Activated naive CD8-positive, alpha-beta T cell treated with anti-CD3 and anti-CD28 coated beads for 36 hours (primary cell): ENCODE measurements at regions not wholly inside any gene's neighbourhood (a gene's known extent, or its start where the extent isn't known, plus 50 kb on each side); places are given as distances from the start of the nearest gene placed in this dataset.

Source experiments
- DNase-seq: peaks from one replicate; pipeline ENCODE4 v3.0.0; 2021
- H3K27ac Mint-ChIP-seq: one replicate; pipeline ENCODE4 v1.8.0; 2022; ENCODE audit warnings: mild to moderate bottlenecking, moderate library complexity, mixed read lengths
- H3K27me3 Mint-ChIP-seq: one replicate; pipeline ENCODE4 v1.8.0; 2022; ENCODE audit warnings: mild to moderate bottlenecking, mixed read lengths
- H3K36me3 Mint-ChIP-seq: one replicate; pipeline ENCODE4 v1.8.0; 2021; ENCODE audit warnings: mild to moderate bottlenecking, mixed read lengths
- H3K4me1 Mint-ChIP-seq: one replicate; pipeline ENCODE4 v1.8.0; 2021; ENCODE audit warnings: mixed read lengths
- H3K4me3 Mint-ChIP-seq: one replicate; pipeline ENCODE4 v1.8.0; 2022; ENCODE audit warnings: mild to moderate bottlenecking, moderate library complexity, mixed read lengths
- H3K9me3 Mint-ChIP-seq: one replicate; pipeline ENCODE4 v1.8.0; 2022; ENCODE audit warnings: mixed read lengths

- no peak overlapping the region for H3K27ac Mint-ChIP-seq
- no peak for DNase-seq
- H3K9me3 Mint-ChIP-seq = no peaks in the 10 kb centered on the region
- no peaks in the 10 kb centered on the region for H3K36me3 Mint-ChIP-seq
- peaks cover 31% of the 10 kb centered on the region for H3K27me3 Mint-ChIP-seq
- no peak overlapping the region for H3K4me3 Mint-ChIP-seq
- no peaks in the 10 kb centered on the region for H3K4me1 Mint-ChIP-seq
Measured at GRCh38 chr2:23321751-23322150, 63.2 kb upstream of the KLHL29 start.

- H3K4me1 Mint-ChIP-seq = no peaks in the 10 kb centered on the region
- H3K9me3 Mint-ChIP-seq = no peaks in the 10 kb centered on the region
- no peak overlapping the region for H3K27ac Mint-ChIP-seq
- H3K36me3 Mint-ChIP-seq = no peaks in the 10 kb centered on the region
- no peak overlapping the region for H3K4me3 Mint-ChIP-seq
- DNase-seq = no peak
- H3K27me3 Mint-ChIP-seq = peaks cover 31% of the 10 kb centered on the region
Measured at GRCh38 chr2:23322567-23323197, 62.3 kb upstream of the KLHL29 start.

- Mint-ChIP-seq H3K27me3 (peaks cover 31% of the 10 kb centered on the region), H3K27ac (no peak overlapping the region), H3K9me3 (no peaks in the 10 kb centered on the region), H3K36me3 (no peaks in the 10 kb centered on the region), H3K4me1 (no peaks in the 10 kb centered on the region), H3K4me3 (no peak overlapping the region)
- no peak for DNase-seq
Measured at GRCh38 chr2:23323198-23323916, 61.6 kb upstream of the KLHL29 start.

GRCh38 chr2:23323917-23324680 is 60.9 kb upstream of the KLHL29 start:
- Mint-ChIP-seq H3K4me1 (no peaks in the 10 kb centered on the region), H3K27ac (no peak overlapping the region), H3K9me3 (no peaks in the 10 kb centered on the region), H3K4me3 (no peak overlapping the region), H3K27me3 (peaks cover 31% of the 10 kb centered on the region), H3K36me3 (no peaks in the 10 kb centered on the region)
- DNase-seq = no peak

- Mint-ChIP-seq H3K36me3 (no peaks in the 10 kb centered on the region), H3K27me3 (peaks cover 20% of the 10 kb centered on the region), H3K4me1 (no peaks in the 10 kb centered on the region), H3K9me3 (no peaks in the 10 kb centered on the region), H3K4me3 (no peak overlapping the region), H3K27ac (no peak overlapping the region)
- no peak for DNase-seq
Measured at GRCh38 chr2:23326330-23326729, 58.6 kb upstream of the KLHL29 start.

GRCh38 chr2:23327416-23327815 is 57.6 kb upstream of the KLHL29 start:
- H3K27ac Mint-ChIP-seq = no peak overlapping the region

GRCh38 chr2:23327887-23328286 is 57.1 kb upstream of the KLHL29 start:
- DNase-seq = no peak
- Mint-ChIP-seq H3K27ac (no peak overlapping the region), H3K4me1 (no peaks in the 10 kb centered on the region), H3K27me3 (peaks cover 9% of the 10 kb centered on the region), H3K9me3 (no peaks in the 10 kb centered on the region), H3K4me3 (no peak overlapping the region), H3K36me3 (no peaks in the 10 kb centered on the region)

More at GRCh38 chr2:23327416-23327815, 57.6 kb upstream of the KLHL29 start:
- H3K4me1 Mint-ChIP-seq = no peaks in the 10 kb centered on the region
- peaks cover 10% of the 10 kb centered on the region for H3K27me3 Mint-ChIP-seq
- no peaks in the 10 kb centered on the region for H3K36me3 Mint-ChIP-seq
- no peak for DNase-seq
- H3K9me3 Mint-ChIP-seq = no peaks in the 10 kb centered on the region
- H3K4me3 Mint-ChIP-seq = no peak overlapping the region

GRCh38 chr2:23330214-23330613 is 54.8 kb upstream of the KLHL29 start:
- Mint-ChIP-seq H3K4me3 (no peak overlapping the region), H3K27ac (no peak overlapping the region), H3K27me3 (peaks cover 9% of the 10 kb centered on the region), H3K9me3 (no peaks in the 10 kb centered on the region), H3K4me1 (no peaks in the 10 kb centered on the region), H3K36me3 (no peaks in the 10 kb centered on the region)
- DNase-seq = no peak
